ENCODE measurements at regions not wholly inside any gene's neighbourhood (a gene's known extent, or its start where the extent isn't known, plus 50 kb on each side); places are given as distances from the start of the nearest gene placed in this dataset.

- TF ChIP-seq POLR2A (IDR thresholded peaks at IDR 0.05; ENCODE audit: low read length) (no peak), GATA1 (IDR thresholded peaks at IDR 0.05; ENCODE audit: low read depth, low read length) (no peak)
- no peak for DNase-seq
Measured at GRCh38 chr2:80737047-80737446, 432.5 kb upstream of the LRRTM1 start.

- DNase-seq: no peak
Measured at GRCh38 chr2:80725001-80725400, 420.4 kb upstream of the LRRTM1 start.

GRCh38 chr2:80722803-80723202 is 418.3 kb upstream of the LRRTM1 start:
- no peak for DNase-seq
- no peak for TF ChIP-seq GATA1 (IDR thresholded peaks at IDR 0.05; ENCODE audit: low read depth, low read length)
- TF ChIP-seq POLR2A (IDR thresholded peaks at IDR 0.05; ENCODE audit: low read length): no peak

More at GRCh38 chr2:80725001-80725400, 420.4 kb upstream of the LRRTM1 start:
- no peak for TF ChIP-seq POLR2A (IDR thresholded peaks at IDR 0.05; ENCODE audit: low read length)
- TF ChIP-seq GATA1 (IDR thresholded peaks at IDR 0.05; ENCODE audit: low read depth, low read length): no peak

GRCh38 chr2:80719607-80720006 is 415.1 kb upstream of the LRRTM1 start:
- TF ChIP-seq POLR2A (IDR thresholded peaks at IDR 0.05; ENCODE audit: low read length): no peak
- no peak for TF ChIP-seq GATA1 (IDR thresholded peaks at IDR 0.05; ENCODE audit: low read depth, low read length)
- no peak for DNase-seq

GRCh38 chr2:80715433-80715832 is 410.9 kb upstream of the LRRTM1 start:
- DNase-seq: no peak
- no peak for TF ChIP-seq GATA1 (IDR thresholded peaks at IDR 0.05; ENCODE audit: low read depth, low read length)
- TF ChIP-seq POLR2A (IDR thresholded peaks at IDR 0.05; ENCODE audit: low read length): no peak

- DNase-seq: no peak
- TF ChIP-seq GATA1 (IDR thresholded peaks at IDR 0.05; ENCODE audit: low read depth, low read length) (no peak), POLR2A (IDR thresholded peaks at IDR 0.05; ENCODE audit: low read length) (no peak)
Measured at GRCh38 chr2:80711915-80712314, 407.4 kb upstream of the LRRTM1 start.

GRCh38 chr2:80706951-80707350 is 402.4 kb upstream of the LRRTM1 start:
- no peak for DNase-seq
- TF ChIP-seq GATA1 (IDR thresholded peaks at IDR 0.05; ENCODE audit: low read depth, low read length) (no peak), POLR2A (IDR thresholded peaks at IDR 0.05; ENCODE audit: low read length) (no peak)

GRCh38 chr2:80706541-80706940 is 402.0 kb upstream of the LRRTM1 start:
- no peak for TF ChIP-seq POLR2A (IDR thresholded peaks at IDR 0.05; ENCODE audit: low read length)
- TF ChIP-seq GATA1 (IDR thresholded peaks at IDR 0.05; ENCODE audit: low read depth, low read length): no peak
- no peak for DNase-seq

- no peak for DNase-seq
- TF ChIP-seq POLR2A (IDR thresholded peaks at IDR 0.05; ENCODE audit: low read length) (no peak), GATA1 (IDR thresholded peaks at IDR 0.05; ENCODE audit: low read depth, low read length) (no peak)
Measured at GRCh38 chr2:80703532-80703931, 399.0 kb upstream of the LRRTM1 start.

GRCh38 chr2:80700961-80701360 is 396.4 kb upstream of the LRRTM1 start:
- no peak for DNase-seq
- TF ChIP-seq POLR2A (IDR thresholded peaks at IDR 0.05; ENCODE audit: low read length) (no peak), GATA1 (IDR thresholded peaks at IDR 0.05; ENCODE audit: low read depth, low read length) (no peak)
